ENCODE measurements at regions not wholly inside any gene's neighbourhood (a gene's known extent, or its start where the extent isn't known, plus 50 kb on each side); places are given as distances from the start of the nearest gene placed in this dataset.

GRCh38 chr13:22298530-22298929 lies 627.7 kb downstream of the FGF9 start:
- intact Hi-C loops (cut with DNase I), result no loop called here

GRCh38 chr13:22311734-22312404 lies 641.0 kb downstream of the FGF9 start:
- DNase-seq, result peak; percentile 56
- Histone ChIP-seq H3K4me1 (no peaks in the 10 kb centered on the region), H3K9me3 (no peaks in the 10 kb centered on the region), H3K4me3 (no peak overlapping the region), H3K36me3 (no peaks in the 10 kb centered on the region), H3K27ac (no peak overlapping the region), H3K27me3 (no peaks in the 10 kb centered on the region)
- WGBS, 2 donors, result 75 to 85% methylated on average over 6 of the region's 6 CpGs
- TF ChIP-seq CTCF (IDR thresholded peaks at IDR 0.05), result no peak
- no peak for TF ChIP-seq POLR2A (IDR thresholded peaks at IDR 0.05)
- TF ChIP-seq POLR2AphosphoS5 (IDR thresholded peaks at IDR 0.05), result no peak
- no peak for TF ChIP-seq EP300 (IDR thresholded peaks at IDR 0.05)
- intact Hi-C loops (cut with DNase I), result no loop called here

More at GRCh38 chr13:22298530-22298929, 627.7 kb downstream of the FGF9 start:
- no peak overlapping the region for H3K4me3 ChIP-seq
- 86 to 88% methylated on average over 3 of the region's 3 CpGs for WGBS, 2 donors
- DNase-seq, result no peak
- H3K27ac ChIP-seq, result no peak overlapping the region
- H3K27me3 ChIP-seq, result no peaks in the 10 kb centered on the region
- H3K9me3 ChIP-seq, result peaks cover 0 to 7% (median 0%) of the 10 kb centered on the region in 4 donors
- no peaks in the 10 kb centered on the region for H3K36me3 ChIP-seq
- TF ChIP-seq EP300 (IDR thresholded peaks at IDR 0.05) (no peak), POLR2A (IDR thresholded peaks at IDR 0.05) (no peak), CTCF (IDR thresholded peaks at IDR 0.05) (no peak), POLR2AphosphoS5 (IDR thresholded peaks at IDR 0.05) (no peak)
- no peaks in the 10 kb centered on the region for H3K4me1 ChIP-seq

GRCh38 chr13:22312405-22312803 lies 641.5 kb downstream of the FGF9 start:
- TF ChIP-seq CTCF (IDR thresholded peaks at IDR 0.05) (no peak), POLR2AphosphoS5 (IDR thresholded peaks at IDR 0.05) (no peak), EP300 (IDR thresholded peaks at IDR 0.05) (no peak), POLR2A (IDR thresholded peaks at IDR 0.05) (no peak)
- 78 to 91% methylated on average over 2 of the region's 2 CpGs for WGBS, 2 donors
- H3K27me3 ChIP-seq, result no peaks in the 10 kb centered on the region
- no peak for DNase-seq
- no peak overlapping the region for H3K27ac ChIP-seq
- no peaks in the 10 kb centered on the region for H3K4me1 ChIP-seq
- intact Hi-C loops (cut with DNase I), result no loop called here
- H3K9me3 ChIP-seq, result no peaks in the 10 kb centered on the region
- no peaks in the 10 kb centered on the region for H3K36me3 ChIP-seq
- no peak overlapping the region for H3K4me3 ChIP-seq

GRCh38 chr13:22316494-22317025 lies 645.7 kb downstream of the FGF9 start:
- intact Hi-C loops (cut with DNase I), result no loop called here
- Histone ChIP-seq H3K36me3 (no peaks in the 10 kb centered on the region), H3K4me3 (no peak overlapping the region), H3K27ac (no peak overlapping the region), H3K9me3 (no peaks in the 10 kb centered on the region), H3K4me1 (no peaks in the 10 kb centered on the region), H3K27me3 (no peaks in the 10 kb centered on the region)
- no peak for TF ChIP-seq POLR2AphosphoS5 (IDR thresholded peaks at IDR 0.05)
- no peak for TF ChIP-seq CTCF (IDR thresholded peaks at IDR 0.05)
- TF ChIP-seq POLR2A (IDR thresholded peaks at IDR 0.05), result no peak
- TF ChIP-seq EP300 (IDR thresholded peaks at IDR 0.05), result no peak
- no peak for DNase-seq
- WGBS, 2 donors, result 63 to 78% methylated on average over 8 of the region's 8 CpGs
